GM18909 (cell line): ENCODE measurements at regions not wholly inside any gene's neighbourhood (a gene's known extent, or its start where the extent isn't known, plus 50 kb on each side); places are given as distances from the start of the nearest gene placed in this dataset.

ENCODE experiments used
- ATAC-seq: cut with Tn5 transposase; IDR thresholded peaks from one replicate; pipeline ENCODE4 v1.9.1; 2021; ENCODE audit warnings: mild to moderate bottlenecking; ENCODE audit not compliant: unreplicated experiment, poor library complexity

- no peak for ATAC-seq
These were observed 102.4 kb downstream of the ACKR3 start for GRCh38 chr2:236671896-236672562.

GRCh38 chr2:236672606-236673005 is 103.0 kb downstream of the ACKR3 start:
- no peak for ATAC-seq

DNA sequence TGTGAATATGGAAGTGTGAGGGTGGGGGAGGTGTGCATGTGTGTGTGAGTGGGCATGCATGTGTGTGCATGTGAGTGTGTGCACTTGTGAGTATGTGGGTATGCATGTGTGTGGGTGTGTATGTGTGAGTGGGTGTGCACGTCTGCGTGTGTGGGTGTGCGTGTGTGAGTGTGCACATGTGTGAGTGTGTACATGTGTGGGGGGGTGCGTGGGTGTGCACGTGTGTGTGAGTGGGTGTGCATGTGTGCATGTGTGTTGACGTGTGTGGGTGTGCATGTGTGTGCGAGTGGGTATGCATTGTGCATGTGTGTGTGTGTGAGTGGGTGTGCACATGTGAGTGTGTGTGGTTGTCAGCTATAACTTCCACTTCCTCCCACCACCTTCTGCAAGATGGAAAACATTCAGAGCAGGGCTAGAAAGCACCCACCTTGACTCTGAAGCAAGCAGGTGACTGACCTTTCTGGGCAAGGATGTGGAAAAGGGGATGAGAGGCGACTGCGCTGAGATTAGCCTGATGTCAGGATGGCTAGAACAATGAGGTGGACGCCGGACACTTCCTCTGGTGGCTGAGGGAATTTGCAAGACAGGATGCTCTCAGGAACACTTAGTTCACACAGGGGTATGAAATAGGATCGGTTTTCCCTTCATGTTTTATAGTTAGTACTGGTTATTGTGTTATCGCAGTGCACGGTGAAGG is 103.6 kb downstream of the ACKR3 start:
- no peak for ATAC-seq

DNA sequence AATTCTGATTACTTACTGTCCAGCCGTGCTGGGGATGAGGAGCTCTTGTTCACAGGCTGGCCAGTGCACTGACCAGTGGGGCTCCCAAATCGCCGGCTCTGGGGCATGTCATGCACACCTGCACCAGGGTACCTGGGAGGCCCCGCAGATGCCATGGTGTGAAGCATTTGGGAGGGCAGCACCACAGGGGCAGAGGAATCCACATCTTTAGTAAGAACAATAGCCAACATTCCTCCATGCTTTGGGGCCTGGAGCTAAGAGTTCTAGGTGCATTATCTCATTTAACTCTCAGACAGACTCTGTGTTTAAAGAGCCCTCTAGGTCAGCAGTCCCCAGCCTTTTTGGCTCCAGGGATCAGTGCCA is 104.2 kb downstream of the ACKR3 start:
- no peak for ATAC-seq

GRCh38 chr2:236674238-236674637 is 104.6 kb downstream of the ACKR3 start:
- ATAC-seq: no peak

- ATAC-seq: no peak
These were observed 105.0 kb downstream of the ACKR3 start for GRCh38 chr2:236674646-236675045.

- ATAC-seq: no peak
These were observed 105.4 kb downstream of the ACKR3 start for GRCh38 chr2:236675051-236675450.

DNA sequence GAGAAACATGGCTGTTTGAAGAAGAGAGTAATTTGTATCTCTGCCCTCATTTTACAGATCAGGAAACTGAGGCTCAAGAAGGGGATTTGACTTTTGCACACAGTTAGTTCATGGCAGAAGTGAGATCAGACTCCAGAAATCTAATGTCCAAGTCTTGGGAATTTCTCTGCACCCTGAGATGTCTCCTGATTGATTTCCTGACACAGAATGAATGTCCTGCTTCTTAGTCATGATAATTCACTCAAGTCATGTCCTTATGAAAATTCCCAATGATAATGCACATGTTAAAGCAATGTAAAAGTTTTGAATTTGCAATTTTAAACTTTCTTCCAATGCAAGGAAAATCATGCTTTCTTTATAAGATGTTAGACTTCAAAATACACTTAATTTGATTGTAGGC is 105.9 kb downstream of the ACKR3 start:
- ATAC-seq: no peak

GRCh38 chr2:236676136-236676873 is 106.7 kb downstream of the ACKR3 start:
- no peak for ATAC-seq

DNA sequence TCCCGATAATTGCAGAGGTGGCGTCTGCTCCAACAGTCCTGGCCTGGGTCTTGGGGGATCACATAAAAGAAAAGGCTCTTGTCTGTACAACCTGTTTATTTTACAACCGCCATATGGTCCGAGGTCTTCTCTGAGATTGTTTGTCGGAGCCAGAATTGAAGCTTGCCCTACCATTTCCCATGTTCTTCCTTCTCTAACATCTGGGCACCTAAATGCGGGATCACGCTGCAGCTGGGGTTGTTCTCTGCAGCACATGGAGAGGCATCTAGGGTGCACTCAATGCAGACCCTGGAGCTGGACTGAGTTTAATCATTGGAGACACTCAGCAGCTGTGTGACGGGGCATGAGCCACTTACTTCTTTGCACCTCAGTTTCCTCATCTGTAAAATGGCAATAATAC is 107.7 kb downstream of the ACKR3 start:
- ATAC-seq: no peak

GRCh38 chr2:236678307-236678975 is 108.8 kb downstream of the ACKR3 start:
- no peak for ATAC-seq

DNA sequence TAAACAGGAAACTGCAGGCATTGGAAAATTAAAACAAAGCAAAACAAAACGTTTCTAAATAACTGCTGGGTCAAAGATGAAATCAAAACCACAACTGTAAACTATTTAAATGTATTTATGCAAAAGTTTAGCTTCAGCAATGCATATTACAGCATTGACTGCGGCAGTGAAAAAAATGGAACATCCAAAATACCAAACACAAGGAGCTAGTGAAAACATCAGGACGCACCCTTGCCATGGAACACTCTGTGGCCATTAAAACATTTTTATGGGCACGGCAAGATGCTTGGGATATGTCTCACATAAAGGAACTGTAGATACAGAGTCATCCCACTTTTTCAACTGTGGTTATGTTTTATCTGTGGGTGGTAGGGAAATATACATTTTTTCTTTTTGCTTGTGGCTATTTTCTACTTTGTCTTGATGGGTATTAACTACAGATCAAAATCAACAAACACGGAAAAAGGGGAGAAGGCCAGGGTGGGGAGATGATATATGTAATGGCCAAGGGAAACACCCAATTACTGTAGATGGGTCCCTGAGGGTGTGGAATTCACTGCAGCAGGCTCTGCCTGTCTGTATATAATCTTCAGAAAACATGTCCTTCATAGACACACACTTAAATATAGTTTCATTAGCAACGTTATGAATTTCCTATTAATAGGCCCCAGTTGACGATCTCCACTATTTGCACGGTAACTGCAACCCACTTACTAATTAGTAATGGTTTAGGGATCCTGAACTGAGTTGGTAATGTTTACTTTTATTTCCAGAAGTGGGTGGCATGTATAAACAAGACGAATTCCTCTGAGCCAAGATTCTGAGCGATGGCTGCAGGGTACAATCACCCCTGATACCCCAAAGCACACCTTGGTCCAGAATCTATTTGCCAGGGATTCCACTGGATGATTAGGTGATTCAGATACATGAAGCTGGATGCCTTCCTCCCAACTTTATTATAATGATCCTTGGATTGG is 110.5 kb downstream of the ACKR3 start:
- no peak for ATAC-seq

DNA sequence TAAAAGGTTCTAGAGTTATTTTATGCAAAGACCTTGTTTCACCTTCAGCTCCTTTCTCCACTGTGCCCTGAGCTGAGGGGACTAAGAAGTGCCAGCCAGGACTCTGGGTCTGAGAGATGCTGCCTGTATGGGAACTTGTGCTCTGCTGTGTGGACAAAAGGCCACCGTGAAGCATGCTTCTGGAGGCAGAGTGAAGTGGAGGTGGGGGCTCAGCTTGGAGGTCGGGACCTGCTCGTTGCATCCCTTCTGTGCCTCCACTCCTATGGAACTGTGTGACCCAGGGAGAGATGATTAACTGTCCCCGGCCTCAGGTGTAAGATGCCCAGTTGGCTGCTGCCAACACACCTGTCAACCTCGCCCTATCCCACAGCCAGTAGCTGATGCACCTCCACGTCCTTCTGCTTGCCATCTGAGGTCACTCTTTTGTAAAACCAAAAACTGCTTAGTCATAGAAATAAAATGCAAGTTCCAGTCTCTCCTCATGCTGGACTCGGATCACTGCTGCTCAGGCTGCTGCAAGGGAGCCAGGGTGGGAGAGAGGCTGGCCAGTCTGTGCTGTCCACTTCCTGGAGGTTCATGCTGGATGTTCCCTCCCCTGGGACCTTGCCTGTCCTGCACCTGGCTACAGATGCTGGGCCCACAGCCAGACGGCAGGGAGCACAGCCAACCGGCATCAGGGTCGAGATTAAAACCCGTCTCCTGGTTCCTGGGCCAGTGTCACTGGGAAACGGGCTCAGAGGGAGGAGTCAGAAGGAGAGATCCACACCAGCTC is 113.2 kb downstream of the ACKR3 start:
- no peak for ATAC-seq

- no peak for ATAC-seq
These were observed 115.1 kb downstream of the ACKR3 start for GRCh38 chr2:236684504-236685256.

GRCh38 chr2:236685361-236685760 is 115.7 kb downstream of the ACKR3 start:
- ATAC-seq: no peak

- ATAC-seq: no peak
These were observed 116.4 kb downstream of the ACKR3 start for GRCh38 chr2:236685979-236686520.

DNA sequence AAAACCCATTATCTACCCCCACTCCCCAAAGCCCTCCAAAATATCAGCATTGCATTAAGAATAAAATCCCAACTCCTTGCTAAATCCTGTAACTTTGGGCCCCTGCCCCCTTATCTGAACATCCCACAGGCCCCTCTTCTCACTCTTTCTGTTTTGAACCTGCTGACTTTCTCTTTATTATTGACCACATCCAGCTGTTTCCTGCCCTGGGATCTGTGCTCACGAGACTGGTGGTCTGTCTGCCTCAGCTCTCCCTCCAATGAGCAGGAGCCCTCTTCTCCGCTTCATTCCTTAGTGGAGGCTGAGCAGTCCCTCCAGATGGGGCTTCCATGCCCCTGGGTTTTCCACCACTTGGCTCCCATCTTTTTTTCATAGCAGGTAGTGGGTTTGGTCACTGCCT is 116.9 kb downstream of the ACKR3 start:
- no peak for ATAC-seq

DNA sequence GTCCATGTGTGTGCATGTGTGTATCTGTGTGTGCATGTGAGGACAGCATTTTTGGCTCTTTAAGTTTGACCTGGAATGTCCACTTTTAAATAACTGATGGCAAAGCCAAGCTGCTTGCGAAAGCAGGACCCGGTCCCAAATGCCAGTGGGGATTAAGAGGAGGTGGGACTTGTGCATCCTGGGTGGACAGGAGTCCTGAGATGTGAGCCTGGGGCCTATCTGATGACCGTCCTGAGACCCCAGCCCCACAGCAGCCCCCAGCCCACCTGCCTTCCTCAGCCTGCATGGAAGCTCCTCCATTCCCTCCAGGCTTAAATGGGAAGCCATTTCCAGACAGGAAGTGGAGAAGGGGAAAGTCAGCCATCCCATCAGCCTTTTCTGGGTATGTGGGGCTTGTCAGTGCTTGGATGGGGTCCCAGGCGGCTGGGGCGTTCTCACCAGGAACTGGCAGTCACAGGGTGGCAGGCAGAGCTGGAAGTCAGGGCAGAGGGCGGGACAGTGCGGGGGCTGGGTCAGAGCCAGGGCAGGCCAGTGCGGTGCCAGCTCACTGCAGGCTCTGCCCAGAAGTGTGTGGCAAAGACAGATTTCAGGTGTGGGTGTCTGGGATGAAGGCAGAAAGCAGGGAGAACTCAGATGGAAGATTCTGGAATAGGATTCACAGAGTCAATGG is 117.8 kb downstream of the ACKR3 start:
- ATAC-seq: no peak
